B cell (primary cell): ENCODE measurements at regions not wholly inside any gene's neighbourhood (a gene's known extent, or its start where the extent isn't known, plus 50 kb on each side); places are given as distances from the start of the nearest gene placed in this dataset.

ENCODE experiments used
- EZH2 ChIP-seq: IDR thresholded peaks from 2 replicates; pipeline ENCODE4 v1.6.1; 2012; ENCODE audit warnings: borderline replicate concordance, low read depth, mild to moderate bottlenecking, moderate library complexity, low read length; ENCODE audit not compliant: insufficient read depth, poor library complexity, severe bottlenecking
- TF ChIP-seq, protein P1 (sequence below): fragments of 200-600 bp; IDR thresholded peaks from one replicate; pipeline ENCODE4 v1.8.0; 2022; ENCODE audit warnings: antibody characterized with exemption, mild to moderate bottlenecking

DNA sequence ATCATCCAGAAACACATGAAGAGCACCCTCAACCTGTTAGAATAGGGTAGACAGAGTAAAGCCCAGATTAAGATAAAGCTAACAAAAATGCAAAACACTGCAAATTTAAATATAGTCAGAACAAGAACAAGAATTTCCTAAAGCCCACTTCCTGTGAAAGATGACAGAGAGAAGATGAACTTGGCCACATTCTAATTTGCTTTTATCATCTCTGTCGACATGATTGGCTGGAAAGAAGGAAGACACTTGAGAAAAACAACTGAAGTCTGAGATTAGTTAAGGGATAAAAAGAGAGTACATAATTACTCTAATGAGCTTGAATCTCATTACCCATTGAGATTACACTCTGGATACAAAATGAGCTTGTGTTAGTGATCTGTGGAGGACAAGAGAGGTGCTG is 537.6 kb downstream of the KLF5 start:
- TF ChIP-seq, protein P1, sequence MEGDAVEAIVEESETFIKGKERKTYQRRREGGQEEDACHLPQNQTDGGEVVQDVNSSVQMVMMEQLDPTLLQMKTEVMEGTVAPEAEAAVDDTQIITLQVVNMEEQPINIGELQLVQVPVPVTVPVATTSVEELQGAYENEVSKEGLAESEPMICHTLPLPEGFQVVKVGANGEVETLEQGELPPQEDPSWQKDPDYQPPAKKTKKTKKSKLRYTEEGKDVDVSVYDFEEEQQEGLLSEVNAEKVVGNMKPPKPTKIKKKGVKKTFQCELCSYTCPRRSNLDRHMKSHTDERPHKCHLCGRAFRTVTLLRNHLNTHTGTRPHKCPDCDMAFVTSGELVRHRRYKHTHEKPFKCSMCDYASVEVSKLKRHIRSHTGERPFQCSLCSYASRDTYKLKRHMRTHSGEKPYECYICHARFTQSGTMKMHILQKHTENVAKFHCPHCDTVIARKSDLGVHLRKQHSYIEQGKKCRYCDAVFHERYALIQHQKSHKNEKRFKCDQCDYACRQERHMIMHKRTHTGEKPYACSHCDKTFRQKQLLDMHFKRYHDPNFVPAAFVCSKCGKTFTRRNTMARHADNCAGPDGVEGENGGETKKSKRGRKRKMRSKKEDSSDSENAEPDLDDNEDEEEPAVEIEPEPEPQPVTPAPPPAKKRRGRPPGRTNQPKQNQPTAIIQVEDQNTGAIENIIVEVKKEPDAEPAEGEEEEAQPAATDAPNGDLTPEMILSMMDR, result no peak
- no peak for TF ChIP-seq EZH2
